ENCODE measurements at regions not wholly inside any gene's neighbourhood (a gene's known extent, or its start where the extent isn't known, plus 50 kb on each side); places are given as distances from the start of the nearest gene placed in this dataset.
"Not testable (repeated sequence)": the region's sequence is repeated elsewhere in the genome, so short reads cannot be mapped to it uniquely, and the experiment has no call there.

GRCh38 chr18:10329101-10329500, 125.3 kb upstream of the APCDD1 start:
- DNase-seq (ENCODE audit: low read depth in 4 of 4, low spot score in 3 of 4): no peak

DNA sequence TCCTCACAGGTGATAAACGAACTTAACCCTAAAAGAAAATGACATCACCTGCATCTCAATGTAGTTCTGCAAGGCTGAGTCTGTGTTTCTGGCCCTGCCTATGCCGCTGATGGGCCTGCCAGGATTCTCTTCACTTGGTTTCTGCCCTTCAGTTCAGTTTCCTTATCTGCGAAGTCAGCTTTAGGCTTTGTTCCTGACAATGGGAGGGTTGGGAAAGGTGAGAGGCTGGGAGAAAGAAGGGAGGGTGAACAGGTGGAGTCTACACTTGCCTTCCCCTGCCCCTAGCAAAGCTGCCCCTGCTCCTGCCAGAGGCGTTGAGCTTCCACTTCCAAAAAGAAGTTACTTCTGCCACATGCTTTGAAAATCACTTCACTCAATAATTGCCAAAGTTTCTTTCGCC, 124.0 kb upstream of the APCDD1 start:
- no peak for DNase-seq (ENCODE audit: low read depth in 4 of 4, low spot score in 3 of 4)

GRCh38 chr18:10332452-10332851, 122.0 kb upstream of the APCDD1 start:
- no peak for DNase-seq (ENCODE audit: low read depth in 4 of 4, low spot score in 3 of 4)

- no peak for DNase-seq (ENCODE audit: low read depth in 4 of 4, low spot score in 3 of 4)
Observed at GRCh38 chr18:10336749-10337350, 117.6 kb upstream of the APCDD1 start.

DNA sequence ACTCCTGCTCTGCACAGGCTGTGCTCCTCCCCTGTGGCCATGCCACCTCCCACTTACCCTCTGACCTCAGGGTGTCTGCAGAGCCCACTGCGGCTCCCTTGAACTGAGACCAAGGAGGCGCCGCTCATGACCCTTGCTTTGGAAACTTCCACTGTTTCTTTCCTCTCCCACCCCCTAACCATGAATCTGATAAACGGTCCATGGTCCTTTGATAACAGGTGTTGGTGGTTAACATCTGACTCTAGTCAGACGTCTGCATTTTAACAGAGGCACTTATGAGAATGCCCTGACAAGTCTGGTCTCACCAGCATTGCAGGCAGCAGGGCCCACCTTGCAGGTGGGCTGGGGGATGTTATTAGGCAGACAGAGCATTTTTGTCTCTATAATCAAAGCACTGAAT, 113.6 kb upstream of the APCDD1 start:
- no peak for DNase-seq (ENCODE audit: low read depth in 4 of 4, low spot score in 3 of 4)

DNA sequence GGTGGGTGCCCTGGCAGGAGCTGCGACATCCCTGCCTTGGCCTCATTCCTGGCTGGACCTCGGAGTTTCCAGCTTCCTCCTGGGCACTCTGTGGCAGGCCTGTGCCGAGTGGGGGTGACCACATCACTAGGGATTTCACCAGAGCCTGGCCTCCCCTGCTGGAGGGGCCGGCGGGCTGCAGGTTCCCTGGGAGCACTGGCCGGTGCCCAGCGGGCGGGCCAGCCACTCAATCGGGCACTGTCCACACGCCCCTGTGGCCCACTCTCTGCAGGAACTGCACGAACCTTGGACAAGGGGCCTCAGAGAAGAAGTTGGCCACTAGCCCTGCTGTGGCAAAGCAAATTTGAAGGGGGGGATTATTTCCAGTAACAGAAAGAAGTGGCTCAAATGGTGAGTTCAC, 110.7 kb upstream of the APCDD1 start:
- DNase-seq (ENCODE audit: low read depth in 4 of 4, low spot score in 3 of 4): no peak

DNA sequence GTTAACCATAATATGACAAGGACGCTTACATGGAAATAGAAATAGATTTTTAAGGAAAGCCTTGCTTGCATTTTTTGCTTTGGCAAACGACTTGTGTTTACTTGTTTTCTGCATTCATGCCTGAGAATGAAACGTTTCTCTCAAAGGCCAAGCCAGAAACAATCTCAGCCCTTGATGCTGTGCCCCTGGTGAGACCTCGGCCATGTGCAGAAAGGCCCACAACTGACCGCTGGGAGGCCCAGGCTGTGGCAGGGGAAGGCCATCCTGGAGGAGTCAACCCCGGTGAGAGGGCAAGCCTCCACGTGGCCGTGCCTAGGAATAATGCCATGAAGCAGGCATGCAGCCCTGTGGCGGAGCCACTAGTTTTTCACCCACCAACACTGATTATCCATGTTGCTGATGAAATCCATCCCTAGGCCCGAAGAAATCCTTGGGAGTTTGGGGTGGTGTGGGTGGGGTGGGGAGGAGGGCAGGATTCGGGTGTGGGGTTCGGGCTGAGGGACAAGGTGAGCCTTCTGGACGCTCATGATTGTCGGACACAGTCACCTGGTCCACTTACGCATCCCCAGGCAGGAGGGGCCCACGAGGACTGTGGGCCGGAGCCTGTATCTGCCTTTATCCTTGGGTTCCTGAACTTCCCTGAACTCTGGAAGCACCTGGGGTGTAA, 107.6 kb upstream of the APCDD1 start:
- no peak for DNase-seq (ENCODE audit: low read depth in 4 of 4, low spot score in 3 of 4)

GRCh38 chr18:10349561-10349960, 104.9 kb upstream of the APCDD1 start:
- DNase-seq (ENCODE audit: low read depth in 4 of 4, low spot score in 3 of 4): no peak

GRCh38 chr18:10350661-10351060, 103.8 kb upstream of the APCDD1 start:
- no peak for DNase-seq (ENCODE audit: low read depth in 4 of 4, low spot score in 3 of 4)

DNA sequence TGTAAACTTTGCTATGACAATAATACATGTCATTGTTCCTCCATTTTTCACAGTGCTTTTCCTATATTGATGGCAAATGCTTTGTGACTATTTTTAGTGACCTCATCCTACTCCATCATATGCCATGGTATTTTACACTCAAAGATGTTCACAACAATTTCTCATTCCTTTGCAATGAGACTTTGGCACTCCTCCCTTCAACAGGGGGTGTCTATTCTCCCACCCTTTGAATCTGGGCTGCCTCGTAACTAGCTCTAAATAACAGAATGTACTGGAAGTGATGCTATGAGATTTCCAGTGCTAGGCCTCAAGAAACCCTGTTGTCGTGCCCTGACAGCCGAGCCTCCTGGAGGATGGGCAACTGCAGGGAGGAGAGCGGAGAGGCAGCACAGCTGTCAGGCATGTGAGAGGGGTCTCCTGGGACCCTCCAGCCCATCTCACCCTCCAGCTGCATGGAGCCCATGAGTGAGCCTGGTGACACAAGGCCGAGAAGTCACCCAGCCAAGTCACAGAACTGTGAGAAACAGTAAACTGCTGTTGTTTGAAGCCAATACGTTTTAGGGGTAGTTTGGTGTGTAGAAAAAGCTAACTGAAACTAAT, 103.1 kb upstream of the APCDD1 start:
- DNase-seq (ENCODE audit: low read depth in 4 of 4, low spot score in 3 of 4): no peak

- DNase-seq (ENCODE audit: low read depth in 4 of 4, low spot score in 3 of 4): no peak
Observed at GRCh38 chr18:10351858-10352257, 102.6 kb upstream of the APCDD1 start.

GRCh38 chr18:10352671-10353070, 101.8 kb upstream of the APCDD1 start:
- no peak for DNase-seq (ENCODE audit: low read depth in 4 of 4, low spot score in 3 of 4)

GRCh38 chr18:10353791-10354190, 100.6 kb upstream of the APCDD1 start:
- DNase-seq (ENCODE audit: low read depth in 4 of 4, low spot score in 3 of 4): no peak

DNA sequence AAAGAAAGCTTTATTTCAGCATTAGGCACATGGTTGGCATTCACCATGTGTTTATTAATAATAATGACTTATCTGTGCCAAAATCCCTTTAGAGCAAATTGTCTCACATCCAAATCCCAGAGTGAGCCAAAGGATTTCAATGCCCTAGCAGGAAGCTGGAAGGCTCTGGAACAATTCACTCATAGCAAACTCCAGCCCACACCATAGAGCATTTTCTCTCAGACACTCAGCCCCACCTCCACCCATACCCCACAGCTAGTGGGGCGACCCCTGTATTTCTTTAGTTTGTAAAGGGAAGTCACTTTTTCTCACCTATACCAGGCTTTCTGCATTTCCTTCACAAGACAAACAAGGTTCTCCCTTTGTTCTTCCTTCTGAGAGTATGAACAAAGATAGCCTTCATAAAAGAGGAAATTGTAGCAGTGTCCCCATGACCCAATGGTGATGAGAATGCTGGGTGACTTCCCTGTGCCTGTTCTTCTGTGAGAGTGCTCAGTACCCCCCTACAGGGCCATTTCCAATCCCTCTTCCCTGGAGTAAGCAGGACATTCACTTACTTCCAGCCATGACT, 100.1 kb upstream of the APCDD1 start:
- DNase-seq (ENCODE audit: low read depth in 4 of 4, low spot score in 3 of 4): no peak

DNA sequence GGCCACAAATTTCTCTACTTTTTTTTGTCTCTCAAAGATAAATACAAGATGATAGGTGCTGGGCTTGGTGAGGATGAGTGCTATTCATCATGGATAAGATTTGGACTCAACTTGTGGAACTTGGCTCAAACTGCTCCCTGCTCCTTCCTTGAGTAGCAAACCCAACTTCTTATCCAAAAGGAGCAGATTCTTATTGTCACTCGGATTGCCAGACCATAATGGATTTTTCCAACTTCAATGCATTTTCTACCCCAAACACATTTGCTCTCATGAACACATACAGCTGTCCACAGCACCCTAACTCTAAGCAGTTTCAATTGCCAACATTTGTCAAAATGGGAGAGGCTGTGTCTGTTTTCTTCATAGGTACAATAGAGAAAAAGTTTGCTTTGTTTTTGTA, 99.5 kb upstream of the APCDD1 start:
- DNase-seq (ENCODE audit: low read depth in 4 of 4, low spot score in 3 of 4): no peak

GRCh38 chr18:10356999-10357398, 97.4 kb upstream of the APCDD1 start:
- not testable (repeated sequence) for DNase-seq (ENCODE audit: low read depth in 4 of 4, low spot score in 3 of 4)

GRCh38 chr18:10361660-10362059, 92.8 kb upstream of the APCDD1 start:
- DNase-seq (ENCODE audit: low read depth in 4 of 4, low spot score in 3 of 4): no peak

DNA sequence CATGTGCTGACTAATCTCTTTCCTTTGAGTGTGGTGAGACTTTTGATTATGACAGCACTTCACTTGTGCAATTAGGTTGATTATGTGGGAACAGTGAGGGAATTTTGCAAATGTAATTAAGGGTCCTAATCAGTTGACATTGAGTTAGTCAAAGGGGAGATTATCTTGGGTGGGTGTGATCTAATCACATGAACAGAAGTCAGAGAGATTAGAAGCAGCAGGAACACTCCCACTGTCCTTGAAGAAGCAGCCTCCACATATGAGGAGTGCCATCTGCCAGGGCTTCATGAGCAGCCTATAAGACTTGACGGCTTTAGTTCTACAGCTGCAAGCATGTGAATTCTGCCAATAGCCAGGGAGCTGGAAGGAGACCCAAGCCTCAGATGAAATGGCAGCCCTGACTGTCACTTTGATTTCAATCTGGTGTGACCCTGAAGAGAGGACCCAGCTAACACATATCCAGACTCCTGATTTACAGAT, 89.4 kb upstream of the APCDD1 start:
- DNase-seq (ENCODE audit: low read depth in 4 of 4, low spot score in 3 of 4): no peak

DNA sequence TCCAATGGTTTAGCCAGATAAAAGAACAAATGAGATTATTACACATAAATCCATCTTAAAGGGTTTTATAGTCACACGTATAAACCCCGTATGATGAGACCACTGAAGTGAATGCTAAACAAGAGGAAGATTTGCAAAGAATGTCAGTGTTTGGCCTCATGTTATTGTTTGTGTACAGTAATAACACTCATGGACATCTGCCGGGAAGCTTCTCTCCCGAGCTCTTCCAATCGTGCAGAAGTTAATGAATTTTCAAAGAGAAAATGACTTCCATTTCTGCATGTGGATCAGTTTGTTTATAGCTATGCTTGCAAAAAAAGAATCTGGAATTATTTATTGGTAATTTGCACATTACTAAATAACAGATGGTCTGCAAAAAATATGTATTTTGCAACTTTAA, 88.5 kb upstream of the APCDD1 start:
- no peak for DNase-seq (ENCODE audit: low read depth in 4 of 4, low spot score in 3 of 4)

DNA sequence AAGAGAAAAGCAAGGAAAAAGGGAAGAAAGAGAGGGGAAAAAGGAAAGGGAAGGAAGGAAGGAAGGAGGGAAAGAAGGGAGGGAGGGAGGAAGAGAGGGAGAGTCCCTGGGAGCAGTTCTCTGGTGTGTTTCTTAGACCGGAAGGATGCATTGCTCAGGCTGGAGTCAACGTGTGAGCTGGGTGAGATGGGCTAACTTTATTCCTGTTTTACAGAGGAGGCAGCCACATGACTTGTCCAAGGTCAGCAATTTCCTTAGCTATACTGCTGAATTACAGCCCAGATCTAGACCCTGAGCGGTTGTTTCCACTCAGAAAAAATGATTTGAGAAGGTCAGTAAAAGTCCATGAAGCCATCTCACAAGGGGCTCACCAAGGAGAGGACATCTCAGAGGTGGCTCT, 86.6 kb upstream of the APCDD1 start:
- no peak for DNase-seq (ENCODE audit: low read depth in 4 of 4, low spot score in 3 of 4)

- no peak for DNase-seq (ENCODE audit: low read depth in 4 of 4, low spot score in 3 of 4)
Observed at GRCh38 chr18:10368456-10369453, 85.7 kb upstream of the APCDD1 start.

Measured in right renal pelvis (tissue), 4 donors.